ENCODE measurements at regions not wholly inside any gene's neighbourhood (a gene's known extent, or its start where the extent isn't known, plus 50 kb on each side); places are given as distances from the start of the nearest gene placed in this dataset.

DNA sequence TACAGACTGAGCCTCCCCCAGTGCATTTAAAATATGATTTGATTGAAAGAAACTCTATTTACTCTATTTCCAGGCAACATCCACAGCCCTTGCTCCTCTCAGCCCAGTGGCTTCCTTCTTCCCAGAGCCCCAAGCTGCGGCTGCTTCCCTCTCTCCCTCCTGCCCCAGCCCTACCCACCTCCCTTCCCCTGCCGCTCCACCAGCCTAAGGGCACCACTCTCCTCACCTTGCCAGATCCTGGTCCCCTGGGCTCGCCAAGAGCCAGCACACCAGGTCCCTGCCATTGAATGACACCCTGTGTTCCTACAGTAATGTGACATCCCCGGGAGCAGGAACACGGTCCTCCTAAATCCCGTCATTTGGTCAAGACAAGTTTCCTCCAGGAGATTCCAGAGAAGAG lies 236.0 kb downstream of the RBFOX3 start:
- TF ChIP-seq, protein P1, sequence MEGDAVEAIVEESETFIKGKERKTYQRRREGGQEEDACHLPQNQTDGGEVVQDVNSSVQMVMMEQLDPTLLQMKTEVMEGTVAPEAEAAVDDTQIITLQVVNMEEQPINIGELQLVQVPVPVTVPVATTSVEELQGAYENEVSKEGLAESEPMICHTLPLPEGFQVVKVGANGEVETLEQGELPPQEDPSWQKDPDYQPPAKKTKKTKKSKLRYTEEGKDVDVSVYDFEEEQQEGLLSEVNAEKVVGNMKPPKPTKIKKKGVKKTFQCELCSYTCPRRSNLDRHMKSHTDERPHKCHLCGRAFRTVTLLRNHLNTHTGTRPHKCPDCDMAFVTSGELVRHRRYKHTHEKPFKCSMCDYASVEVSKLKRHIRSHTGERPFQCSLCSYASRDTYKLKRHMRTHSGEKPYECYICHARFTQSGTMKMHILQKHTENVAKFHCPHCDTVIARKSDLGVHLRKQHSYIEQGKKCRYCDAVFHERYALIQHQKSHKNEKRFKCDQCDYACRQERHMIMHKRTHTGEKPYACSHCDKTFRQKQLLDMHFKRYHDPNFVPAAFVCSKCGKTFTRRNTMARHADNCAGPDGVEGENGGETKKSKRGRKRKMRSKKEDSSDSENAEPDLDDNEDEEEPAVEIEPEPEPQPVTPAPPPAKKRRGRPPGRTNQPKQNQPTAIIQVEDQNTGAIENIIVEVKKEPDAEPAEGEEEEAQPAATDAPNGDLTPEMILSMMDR (IDR thresholded peaks at IDR 0.05), result no peak
- TF ChIP-seq, protein P2, sequence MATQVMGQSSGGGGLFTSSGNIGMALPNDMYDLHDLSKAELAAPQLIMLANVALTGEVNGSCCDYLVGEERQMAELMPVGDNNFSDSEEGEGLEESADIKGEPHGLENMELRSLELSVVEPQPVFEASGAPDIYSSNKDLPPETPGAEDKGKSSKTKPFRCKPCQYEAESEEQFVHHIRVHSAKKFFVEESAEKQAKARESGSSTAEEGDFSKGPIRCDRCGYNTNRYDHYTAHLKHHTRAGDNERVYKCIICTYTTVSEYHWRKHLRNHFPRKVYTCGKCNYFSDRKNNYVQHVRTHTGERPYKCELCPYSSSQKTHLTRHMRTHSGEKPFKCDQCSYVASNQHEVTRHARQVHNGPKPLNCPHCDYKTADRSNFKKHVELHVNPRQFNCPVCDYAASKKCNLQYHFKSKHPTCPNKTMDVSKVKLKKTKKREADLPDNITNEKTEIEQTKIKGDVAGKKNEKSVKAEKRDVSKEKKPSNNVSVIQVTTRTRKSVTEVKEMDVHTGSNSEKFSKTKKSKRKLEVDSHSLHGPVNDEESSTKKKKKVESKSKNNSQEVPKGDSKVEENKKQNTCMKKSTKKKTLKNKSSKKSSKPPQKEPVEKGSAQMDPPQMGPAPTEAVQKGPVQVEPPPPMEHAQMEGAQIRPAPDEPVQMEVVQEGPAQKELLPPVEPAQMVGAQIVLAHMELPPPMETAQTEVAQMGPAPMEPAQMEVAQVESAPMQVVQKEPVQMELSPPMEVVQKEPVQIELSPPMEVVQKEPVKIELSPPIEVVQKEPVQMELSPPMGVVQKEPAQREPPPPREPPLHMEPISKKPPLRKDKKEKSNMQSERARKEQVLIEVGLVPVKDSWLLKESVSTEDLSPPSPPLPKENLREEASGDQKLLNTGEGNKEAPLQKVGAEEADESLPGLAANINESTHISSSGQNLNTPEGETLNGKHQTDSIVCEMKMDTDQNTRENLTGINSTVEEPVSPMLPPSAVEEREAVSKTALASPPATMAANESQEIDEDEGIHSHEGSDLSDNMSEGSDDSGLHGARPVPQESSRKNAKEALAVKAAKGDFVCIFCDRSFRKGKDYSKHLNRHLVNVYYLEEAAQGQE (IDR thresholded peaks at IDR 0.05; ENCODE audit: insufficient read depth in 1 of 2, low read depth in 2 of 2, low read length in 1 of 2), result no peak
- no peak for TF ChIP-seq SIN3A (IDR thresholded peaks at IDR 0.05; ENCODE audit: borderline replicate concordance, insufficient read depth, low read depth, low read length)
